Spleen (tissue), 11 donors: ENCODE measurements at regions not wholly inside any gene's neighbourhood (a gene's known extent, or its start where the extent isn't known, plus 50 kb on each side); places are given as distances from the start of the nearest gene placed in this dataset.
"Not testable (repeated sequence)": the region's sequence is repeated elsewhere in the genome, so short reads cannot be mapped to it uniquely, and the experiment has no call there.

Source experiments
- DNase-seq: peaks from one replicate; pipeline ENCODE4 v3.0.0-alpha.2; 2020
- H3K27ac ChIP-seq, 8 donors: fragments of 200-600 bp; sonication (generic) in 7 of 8; 1 replicate in 4 of 8; 2 replicates in 4 of 8; pipeline versions ENCODE4 v1.5.0 to v1.8.0; 2016 to 2021; ENCODE audit warnings: inconsistent platforms in 4 of 8, mild to moderate bottlenecking in 4 of 8, moderate library complexity in 1 of 8
- H3K27me3 ChIP-seq, 7 donors: fragments of 200-600 bp; sonication (generic) in 6 of 7; replicated peaks in 1 of 7; 1 replicate in 4 of 7; 2 replicates in 3 of 7; pipeline versions ENCODE4 v1.5.0 to v1.8.0; 2016 to 2021; ENCODE audit warnings: inconsistent platforms in 3 of 7, mild to moderate bottlenecking in 1 of 7
- H3K36me3 ChIP-seq, 6 donors: fragments of 200-600 bp; sonication (generic) in 5 of 6; 1 replicate in 4 of 6; 2 replicates in 2 of 6; pipeline versions ENCODE4 v1.5.0 to v1.8.0; 2016 to 2021; ENCODE audit warnings: inconsistent platforms in 2 of 6
- H3K4me1 ChIP-seq, 6 donors: fragments of 200-600 bp; sonication (generic) in 5 of 6; 1 replicate in 3 of 6; 2 replicates in 3 of 6; pipeline versions ENCODE4 v1.5.0 to v1.8.0; 2016 to 2021; ENCODE audit warnings: inconsistent platforms in 3 of 6
- H3K4me3 ChIP-seq, 8 donors: fragments of 200-600 bp; sonication (generic) in 7 of 8; 1 replicate in 4 of 8; 2 replicates in 4 of 8; pipeline versions ENCODE4 v1.5.0 to v1.8.0; 2016 to 2021; ENCODE audit warnings: inconsistent platforms in 4 of 8, mild to moderate bottlenecking in 4 of 8, moderate library complexity in 2 of 8
- H3K9me3 ChIP-seq, 8 donors: fragments of 200-600 bp; sonication (generic) in 7 of 8; 1 replicate in 4 of 8; 2 replicates in 4 of 8; pipeline versions ENCODE4 v1.5.0 to v1.8.0; 2016 to 2021; ENCODE audit warnings: inconsistent platforms in 4 of 8
- CTCF ChIP-seq, 11 experiments: fragments of 200-600 bp in 7 of 11; fragments of 450-650 bp in 4 of 11; sonication (generic) in 4 of 11; IDR thresholded peaks in 8 of 11; conservative IDR thresholded peaks in 3 of 11; 1 replicate in 7 of 11; 2 replicates in 4 of 11; pipeline versions ENCODE4 v1.4.0 to v1.8.0; 2016 to 2021; ENCODE audit warnings: antibody characterized with exemption in 11 of 11, inconsistent platforms in 4 of 11, mild to moderate bottlenecking in 1 of 11
- POLR2A ChIP-seq, 3 donors: fragments of 450-650 bp; IDR thresholded peaks; one replicate each; pipeline ENCODE4 v1.5.1; 2017; ENCODE audit warnings: antibody characterized with exemption in 3 of 3, mild to moderate bottlenecking in 1 of 3
- POLR2AphosphoS5 ChIP-seq, 3 donors: sonication (generic); formaldehyde crosslinking; IDR thresholded peaks; one replicate each; pipeline ENCODE4 v1.5.1; 2017; ENCODE audit warnings: antibody characterized with exemption in 3 of 3
- WGBS, 5 donors: extraction: QIAGEN DNeasy Blood & Tissue Kit in 3 of 5; methylation state at CpG; one replicate each; pipeline versions ENCODE4 v1.1.5 to v1.1.7; 2013 to 2018; 5-methylcytosine and 5-hydroxymethylcytosine counted together
- intact Hi-C: fragments of 100-400 bp; cut with DNase I; formaldehyde crosslinking; loops from one replicate; pipeline ENCODE4 v1.15.0; 2023; ENCODE audit warnings: low total_unique reads
- donor health status: healthy with polysubstance abuse.
- donor health status: DM: no; HTN: no; CAD: no; lungs with moderate emphysema.
- donor health status: DM: no; HTN: no; CAD: no.
- donor health status: Bipolar disorder and iron deficiency.
- donor health status: healthy.
- donor health status: DM: no; HTN: no; CAD: no.
- donor health status: DM: yes; HTN: yes; CAD: no.

DNA sequence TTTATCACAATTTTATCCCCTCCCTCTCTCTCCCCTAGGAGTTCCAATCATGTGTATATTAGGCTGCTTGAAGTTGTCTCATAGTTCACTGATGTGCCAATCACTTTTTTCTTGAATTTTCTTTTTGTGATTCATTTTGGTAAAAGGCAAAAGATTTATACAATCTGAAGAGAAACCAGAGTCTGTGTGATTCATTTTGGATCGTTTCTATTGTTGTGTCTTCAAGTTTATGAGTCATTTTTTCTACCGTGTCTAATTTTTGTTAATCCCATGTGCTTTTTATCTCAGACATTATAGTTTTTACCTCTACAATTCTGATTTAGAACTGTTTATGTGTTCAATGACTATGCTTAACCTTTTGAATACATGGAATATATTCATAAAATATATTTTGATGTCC, 483.9 kb upstream of the AUTS2 start:
- 67 to 76% (median 72%) methylated on average over 2 of the region's 2 CpGs for WGBS, 5 donors
- Histone ChIP-seq H3K4me1 (no peaks in the 10 kb centered on the region), H3K27me3 (no peaks in the 10 kb centered on the region), H3K4me3 (no peak overlapping the region), H3K9me3 (peaks cover 0 to 13% (median 0%) of the 10 kb centered on the region in 8 donors), H3K36me3 (no peaks in the 10 kb centered on the region), H3K27ac (no peak overlapping the region)
- DNase-seq: no peak
- TF ChIP-seq POLR2AphosphoS5 (IDR thresholded peaks at IDR 0.05) (no peak), POLR2A (IDR thresholded peaks at IDR 0.05) (no peak), CTCF (IDR thresholded peaks at IDR 0.05 in 8 of 11, conservative IDR thresholded peaks at IDR 0.05 in 3 of 11) (no peak)
- intact Hi-C loops: no loop called here

DNA sequence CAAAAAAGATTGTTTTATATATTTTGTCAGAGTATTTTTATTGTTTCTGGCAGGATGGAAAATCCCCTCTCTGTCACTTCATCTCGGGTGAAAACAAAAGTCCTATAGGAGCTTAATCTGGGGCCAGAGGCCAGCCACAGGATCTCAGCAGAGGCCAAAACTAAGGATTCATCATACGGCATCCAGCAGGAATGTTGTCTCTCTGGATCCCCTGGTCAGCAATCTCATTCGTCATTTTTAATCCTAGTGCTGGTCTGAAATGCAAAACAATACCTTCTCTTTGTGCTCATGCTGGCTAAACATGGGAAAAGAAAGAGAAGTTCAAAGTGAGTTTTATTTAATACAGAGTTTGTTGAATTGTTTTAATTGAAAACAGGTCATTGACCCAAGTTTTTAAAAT, 482.5 kb upstream of the AUTS2 start:
- DNase-seq: no peak
- no peak overlapping the region for H3K4me3 ChIP-seq
- no peak for TF ChIP-seq POLR2A (IDR thresholded peaks at IDR 0.05)
- no peak for TF ChIP-seq CTCF (IDR thresholded peaks at IDR 0.05 in 8 of 11, conservative IDR thresholded peaks at IDR 0.05 in 3 of 11)
- TF ChIP-seq POLR2AphosphoS5 (IDR thresholded peaks at IDR 0.05): no peak
- H3K36me3 ChIP-seq: no peaks in the 10 kb centered on the region
- peaks cover 0 to 13% (median 0%) of the 10 kb centered on the region in 8 donors for H3K9me3 ChIP-seq
- intact Hi-C loops: no loop called here
- no peaks in the 10 kb centered on the region for H3K27me3 ChIP-seq
- no peaks in the 10 kb centered on the region for H3K4me1 ChIP-seq
- no peak overlapping the region for H3K27ac ChIP-seq
- 53 to 70% (median 67%) methylated on average over 3 of the region's 3 CpGs for WGBS, 5 donors

DNA sequence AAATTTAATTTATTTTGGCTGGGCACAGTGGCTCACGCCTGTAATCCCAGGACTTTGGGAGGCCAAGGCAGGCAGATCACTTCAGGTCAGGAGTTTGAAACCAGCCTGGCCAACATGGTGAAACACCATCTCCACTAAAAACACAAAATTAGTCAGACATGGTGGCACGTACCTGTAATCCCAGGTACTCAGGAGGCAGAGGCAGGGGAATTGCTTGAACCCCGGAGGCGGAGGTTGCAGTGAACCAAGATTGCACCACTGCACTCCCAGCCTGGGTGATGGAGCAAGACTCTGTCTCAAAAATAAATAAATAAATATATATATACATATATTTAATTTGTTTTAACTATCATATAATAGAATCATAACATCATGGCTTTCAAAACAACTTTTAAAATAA, 482.1 kb upstream of the AUTS2 start:
- DNase-seq, H3K36me3 ChIP-seq, H3K27me3 ChIP-seq, H3K4me3 ChIP-seq, H3K27ac ChIP-seq, H3K4me1 ChIP-seq, intact Hi-C loops: not testable (repeated sequence)
- WGBS, 5 donors: 84 to 95% (median 90%) methylated on average over 4 of the region's 4 CpGs
- peaks cover 0 to 13% (median 0%) of the 10 kb centered on the region in 8 donors for H3K9me3 ChIP-seq

DNA sequence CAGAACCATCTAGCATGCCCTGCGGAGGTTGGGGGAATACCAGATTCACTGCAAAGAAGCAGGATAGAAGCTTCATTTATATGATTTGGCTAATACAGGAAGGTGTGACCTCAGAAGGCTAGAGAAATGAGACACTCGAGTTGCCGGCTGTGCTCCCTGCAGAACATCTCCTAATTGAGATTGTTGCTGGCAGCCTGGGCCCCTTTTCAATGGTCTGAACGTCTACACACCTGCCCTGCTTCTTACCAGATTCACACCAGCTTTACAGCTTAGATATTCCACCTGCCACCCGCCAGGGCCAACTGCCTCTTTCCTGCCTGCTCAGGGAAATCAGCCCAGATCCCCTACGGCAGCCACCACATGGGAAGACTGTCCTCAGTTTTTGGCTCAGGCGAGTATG, 475.3 kb upstream of the AUTS2 start:
- Histone ChIP-seq H3K36me3 (no peaks in the 10 kb centered on the region), H3K27ac (no peak overlapping the region), H3K9me3 (no peaks in the 10 kb centered on the region), H3K27me3 (peaks cover 0 to 12% (median 0%) of the 10 kb centered on the region in 7 donors), H3K4me3 (no peak overlapping the region), H3K4me1 (no peaks in the 10 kb centered on the region)
- TF ChIP-seq CTCF (IDR thresholded peaks at IDR 0.05 in 8 of 11, conservative IDR thresholded peaks at IDR 0.05 in 3 of 11) (no peak), POLR2A (IDR thresholded peaks at IDR 0.05) (no peak), POLR2AphosphoS5 (IDR thresholded peaks at IDR 0.05) (no peak)
- no peak for DNase-seq
- 55 to 71% (median 65%) methylated on average over 7 of the region's 7 CpGs for WGBS, 5 donors
- intact Hi-C loops: no loop called here

DNA sequence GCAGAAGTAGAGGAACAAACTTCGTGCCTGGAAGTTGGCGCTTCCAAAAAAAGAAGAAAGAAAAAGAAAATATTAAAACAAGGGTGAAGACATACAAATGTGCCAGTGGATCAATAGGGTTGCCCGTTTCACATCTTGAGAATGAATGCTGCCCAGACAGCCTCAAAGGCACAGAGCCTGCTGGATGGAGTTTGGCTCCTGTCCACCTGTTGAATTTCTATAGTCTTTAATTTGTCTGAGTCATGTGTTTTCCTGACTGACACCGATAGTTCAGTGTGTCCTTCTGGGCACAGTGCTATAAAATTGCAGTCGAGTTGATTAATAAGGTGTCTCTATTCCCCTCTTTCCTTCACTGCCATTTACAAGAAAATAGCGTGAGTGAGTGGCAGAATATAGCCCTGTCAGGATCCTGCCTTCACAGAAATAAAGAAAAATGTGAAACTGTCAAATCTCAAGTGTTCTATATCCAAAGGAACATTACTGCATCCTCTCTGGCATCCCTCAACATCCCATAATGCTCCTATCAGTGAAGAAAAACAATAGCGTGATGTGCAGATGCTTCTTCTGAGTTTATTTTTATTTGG, 471.3 kb upstream of the AUTS2 start:
- Histone ChIP-seq H3K4me1 (no peaks in the 10 kb centered on the region), H3K4me3 (no peak overlapping the region), H3K27ac (no peak overlapping the region), H3K27me3 (peaks cover 0 to 14% (median 0%) of the 10 kb centered on the region in 7 donors), H3K36me3 (no peaks in the 10 kb centered on the region), H3K9me3 (no peaks in the 10 kb centered on the region)
- TF ChIP-seq CTCF (IDR thresholded peaks at IDR 0.05 in 8 of 11, conservative IDR thresholded peaks at IDR 0.05 in 3 of 11): no peak
- TF ChIP-seq POLR2A (IDR thresholded peaks at IDR 0.05): no peak
- no peak for TF ChIP-seq POLR2AphosphoS5 (IDR thresholded peaks at IDR 0.05)
- intact Hi-C loops: no loop called here
- WGBS, 5 donors: 72 to 81% (median 73%) methylated on average over 7 of the region's 7 CpGs
- no peak for DNase-seq
